ENCODE measurements at regions not wholly inside any gene's neighbourhood (a gene's known extent, or its start where the extent isn't known, plus 50 kb on each side); places are given as distances from the start of the nearest gene placed in this dataset.

DNA sequence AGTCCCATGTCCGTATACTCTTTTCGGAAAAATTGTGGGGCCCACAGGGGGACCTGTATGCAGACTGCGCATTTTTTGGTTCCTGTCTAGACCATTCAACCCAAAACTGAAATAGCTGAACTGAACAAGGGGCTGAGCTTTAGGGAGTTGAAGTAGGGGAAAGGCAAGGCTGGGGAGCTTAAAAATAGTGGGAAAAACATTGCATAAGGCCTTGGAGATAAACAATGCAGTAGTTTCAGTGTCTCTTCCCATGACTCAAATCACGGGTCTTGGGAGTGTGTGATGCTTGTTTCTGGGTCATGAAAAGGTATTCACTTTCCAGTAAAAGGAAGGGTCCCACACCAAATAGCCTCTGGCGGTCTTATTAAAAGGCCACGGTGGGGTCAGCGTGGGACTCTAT is 402.8 kb upstream of the SALL1 start:
- 90% methylated on average over 7 of the region's 7 CpGs for WGBS (ENCODE audit: insufficient coverage)
- no peaks in the 10 kb centered on the region for H3K27me3 ChIP-seq (ENCODE audit: control insufficient read depth, insufficient read depth, low read length)
- H3K9me3 Mint-ChIP-seq: peaks cover 7 to 9% of the 10 kb centered on the region in 2 donors
- no peak overlapping the region for H3K4me3 Mint-ChIP-seq
- TF ChIP-seq CTCF (IDR thresholded peaks at IDR 0.05): no peak
- no peaks in the 10 kb centered on the region for H3K36me3 Mint-ChIP-seq
- no peaks in the 10 kb centered on the region for H3K36me3 ChIP-seq (ENCODE audit: control insufficient read depth, insufficient read depth, low read length)
- H3K27ac ChIP-seq (ENCODE audit: low read length): no peak overlapping the region
- H3K4me1 ChIP-seq (ENCODE audit: control insufficient read depth, insufficient read depth, low read length): no peaks in the 10 kb centered on the region
- no peak for DNase-seq
- no peaks in the 10 kb centered on the region for H3K9me3 ChIP-seq (ENCODE audit: control insufficient read depth, insufficient read depth, low read length)
- no peaks in the 10 kb centered on the region for H3K4me1 Mint-ChIP-seq
- intact Hi-C loops (cut with micrococcal nuclease): no loop called here
- H3K27ac Mint-ChIP-seq: no peak overlapping the region
- peaks cover 0 to 3% of the 10 kb centered on the region in 2 donors for H3K27me3 Mint-ChIP-seq (ENCODE audit: low read depth in 2 of 2)
- no peak for ATAC-seq
- H3K4me3 ChIP-seq (ENCODE audit: low read length): no peak overlapping the region

- Mint-ChIP-seq H3K27ac (no peak overlapping the region), H3K4me3 (no peak overlapping the region), H3K4me1 (no peaks in the 10 kb centered on the region), H3K27me3 (ENCODE audit: low read depth in 2 of 2) (peaks cover 0 to 3% of the 10 kb centered on the region in 2 donors), H3K36me3 (no peaks in the 10 kb centered on the region), H3K9me3 (peaks cover 7 to 9% of the 10 kb centered on the region in 2 donors)
- H3K36me3 ChIP-seq (ENCODE audit: control insufficient read depth, insufficient read depth, low read length): no peaks in the 10 kb centered on the region
- TF ChIP-seq CTCF (IDR thresholded peaks at IDR 0.05): no peak
- no peak for ATAC-seq
- intact Hi-C loops (cut with micrococcal nuclease): no loop called here
- no peak for DNase-seq
- H3K27me3 ChIP-seq (ENCODE audit: control insufficient read depth, insufficient read depth, low read length): no peaks in the 10 kb centered on the region
- H3K9me3 ChIP-seq (ENCODE audit: control insufficient read depth, insufficient read depth, low read length): no peaks in the 10 kb centered on the region
- H3K4me3 ChIP-seq (ENCODE audit: low read length): no peak overlapping the region
- H3K4me1 ChIP-seq (ENCODE audit: control insufficient read depth, insufficient read depth, low read length): no peaks in the 10 kb centered on the region
- H3K27ac ChIP-seq (ENCODE audit: low read length): no peak overlapping the region
- WGBS (ENCODE audit: insufficient coverage): 95% methylated on average over 2 of the region's 2 CpGs
Measured at GRCh38 chr16:51553314-51553713, 402.2 kb upstream of the SALL1 start.

- no peak for TF ChIP-seq CTCF (IDR thresholded peaks at IDR 0.05)
- Mint-ChIP-seq H3K9me3 (peaks cover 3 to 7% of the 10 kb centered on the region in 2 donors), H3K36me3 (no peaks in the 10 kb centered on the region), H3K4me3 (no peak overlapping the region), H3K27ac (no peak overlapping the region), H3K27me3 (ENCODE audit: low read depth in 2 of 2) (peaks cover 0 to 3% of the 10 kb centered on the region in 2 donors), H3K4me1 (no peaks in the 10 kb centered on the region)
- intact Hi-C loops (cut with micrococcal nuclease): no loop called here
- Histone ChIP-seq H3K4me3 (ENCODE audit: low read length) (no peak overlapping the region), H3K27me3 (ENCODE audit: control insufficient read depth, insufficient read depth, low read length) (no peaks in the 10 kb centered on the region), H3K4me1 (ENCODE audit: control insufficient read depth, insufficient read depth, low read length) (no peaks in the 10 kb centered on the region), H3K9me3 (ENCODE audit: control insufficient read depth, insufficient read depth, low read length) (no peaks in the 10 kb centered on the region), H3K36me3 (ENCODE audit: control insufficient read depth, insufficient read depth, low read length) (no peaks in the 10 kb centered on the region), H3K27ac (ENCODE audit: low read length) (no peak overlapping the region)
- ATAC-seq: no peak
- 83% methylated on average over 4 of the region's 4 CpGs for WGBS (ENCODE audit: insufficient coverage)
- DNase-seq: no peak
Measured at GRCh38 chr16:51550800-51551347, 399.8 kb upstream of the SALL1 start.

DNA sequence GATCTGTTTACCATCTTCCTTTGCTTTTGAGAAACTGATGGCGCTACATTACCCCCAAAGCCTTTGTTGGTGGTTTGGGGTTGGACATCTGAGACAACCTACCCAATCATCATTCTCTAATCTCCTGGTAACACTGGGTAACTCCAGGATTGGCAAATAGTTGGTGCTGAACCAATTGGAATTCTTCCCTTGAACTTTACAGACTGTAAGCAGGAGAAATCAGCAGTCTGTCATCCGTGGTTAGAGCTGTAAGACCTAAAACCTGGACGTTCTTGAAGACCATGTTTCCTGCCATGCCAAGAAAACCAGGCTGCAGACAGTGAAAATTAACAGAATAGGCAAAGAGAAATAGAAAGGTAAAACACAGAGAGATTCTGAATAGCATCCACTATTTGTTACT is 398.8 kb upstream of the SALL1 start:
- Mint-ChIP-seq H3K27ac (no peak overlapping the region), H3K4me1 (no peaks in the 10 kb centered on the region), H3K4me3 (no peak overlapping the region), H3K27me3 (ENCODE audit: low read depth in 2 of 2) (peaks cover 0 to 3% of the 10 kb centered on the region in 2 donors), H3K36me3 (no peaks in the 10 kb centered on the region), H3K9me3 (peaks cover 3 to 7% of the 10 kb centered on the region in 2 donors)
- H3K4me1 ChIP-seq (ENCODE audit: control insufficient read depth, insufficient read depth, low read length): no peaks in the 10 kb centered on the region
- intact Hi-C loops (cut with micrococcal nuclease): no loop called here
- WGBS (ENCODE audit: insufficient coverage): 41% methylated on average over 2 of the region's 3 CpGs
- H3K36me3 ChIP-seq (ENCODE audit: control insufficient read depth, insufficient read depth, low read length): no peaks in the 10 kb centered on the region
- no peak for TF ChIP-seq CTCF (IDR thresholded peaks at IDR 0.05)
- no peak overlapping the region for H3K27ac ChIP-seq (ENCODE audit: low read length)
- H3K4me3 ChIP-seq (ENCODE audit: low read length): no peak overlapping the region
- ATAC-seq (no peak), DNase-seq (no peak)
- no peaks in the 10 kb centered on the region for H3K27me3 ChIP-seq (ENCODE audit: control insufficient read depth, insufficient read depth, low read length)
- no peaks in the 10 kb centered on the region for H3K9me3 ChIP-seq (ENCODE audit: control insufficient read depth, insufficient read depth, low read length)
